HG03565 (cell line): ENCODE measurements at regions not wholly inside any gene's neighbourhood (a gene's known extent, or its start where the extent isn't known, plus 50 kb on each side); places are given as distances from the start of the nearest gene placed in this dataset.
A peak's percentile ranks its signal among the peaks of the same experiment; 100 is the strongest.
"Not testable (repeated sequence)": the region's sequence is repeated elsewhere in the genome, so short reads cannot be mapped to it uniquely, and the experiment has no call there.

Experiments used
- ATAC-seq: cut with Tn5 transposase; IDR thresholded peaks from one replicate; pipeline ENCODE4 v1.9.1; 2021; ENCODE audit warnings: mild to moderate bottlenecking, moderate library complexity; ENCODE audit not compliant: unreplicated experiment

DNA sequence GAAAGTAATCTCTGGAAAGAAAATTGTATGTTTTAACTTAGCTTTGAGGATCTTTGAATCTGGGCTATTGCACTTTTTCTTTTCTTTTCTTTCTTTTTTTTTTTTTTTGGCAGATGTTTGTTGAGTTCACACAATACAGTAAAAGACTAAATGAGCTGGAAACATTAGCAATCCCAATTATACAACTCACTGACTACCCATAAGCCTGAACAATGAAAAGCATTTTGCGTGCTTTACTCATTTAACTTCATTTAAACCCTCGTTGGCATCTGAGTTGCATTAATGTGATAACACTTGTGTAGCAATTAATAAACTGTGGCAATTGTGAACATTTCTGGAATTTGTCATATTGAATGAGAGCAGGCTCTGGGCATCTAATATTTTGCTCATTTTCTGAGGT lies 269.4 kb upstream of the RBMS3 start:
- no peak for ATAC-seq

- no peak for ATAC-seq
Measured at GRCh38 chr3:29011966-29012365, 268.9 kb upstream of the RBMS3 start.

DNA sequence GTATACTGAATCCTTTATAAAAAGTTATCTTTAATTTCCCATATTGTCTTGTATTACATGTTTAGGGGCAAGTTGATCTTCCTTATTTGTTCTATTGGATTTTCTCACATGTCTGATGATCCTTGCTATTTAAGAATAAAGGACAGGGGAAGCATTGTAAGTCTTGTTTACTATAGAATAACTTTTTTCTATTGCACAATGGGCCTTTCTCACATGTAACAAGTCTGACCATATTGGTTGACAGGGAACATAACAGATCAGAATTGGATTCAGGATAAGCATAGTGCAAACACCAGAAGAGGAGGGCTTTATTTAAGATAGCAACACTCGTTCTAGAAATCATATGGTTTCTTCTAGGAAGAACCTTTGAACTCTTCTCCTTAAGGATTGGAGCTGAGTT lies 257.9 kb upstream of the RBMS3 start:
- ATAC-seq, result no peak

DNA sequence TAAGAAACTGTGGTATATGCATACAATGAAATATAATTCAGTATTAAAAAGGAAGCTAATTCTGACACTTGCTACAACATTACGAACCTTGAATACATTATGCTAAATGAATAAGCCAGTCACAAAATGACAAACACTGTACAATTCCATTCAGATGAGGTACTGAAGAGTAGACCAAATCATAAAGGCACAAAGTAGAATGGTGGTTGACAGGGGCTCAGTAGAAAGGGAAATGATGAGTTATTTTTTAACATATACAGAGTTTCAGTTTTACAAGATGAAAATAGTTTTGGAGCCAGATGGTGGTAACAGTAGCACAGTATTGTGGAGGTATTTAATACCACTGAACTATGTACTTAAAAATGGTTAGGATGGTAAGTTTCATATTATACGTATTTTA lies 254.6 kb upstream of the RBMS3 start:
- peak; percentile 97 for ATAC-seq

DNA sequence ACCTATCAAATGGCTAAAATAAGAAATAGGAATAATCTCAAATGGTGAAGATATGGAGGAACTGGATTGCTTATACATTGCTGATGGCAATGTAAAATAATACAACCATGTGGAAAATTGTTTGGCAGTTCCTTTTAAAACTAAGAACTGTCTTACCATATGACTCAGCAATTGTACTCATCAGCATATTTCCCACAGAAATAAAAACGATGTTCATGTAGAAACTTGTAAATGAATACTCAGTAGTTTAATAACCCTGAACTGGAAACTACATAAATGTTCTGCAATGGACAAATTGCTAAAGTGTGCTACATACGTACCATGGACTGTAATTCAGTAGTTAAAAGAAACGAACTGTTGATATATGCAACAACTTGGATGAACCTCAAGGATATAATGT lies 253.9 kb upstream of the RBMS3 start:
- peak; percentile 29 for ATAC-seq

GRCh38 chr3:29031175-29031574 lies 249.7 kb upstream of the RBMS3 start:
- not testable (repeated sequence) for ATAC-seq

- ATAC-seq, result no peak
Measured at GRCh38 chr3:29033511-29033910, 247.4 kb upstream of the RBMS3 start.

GRCh38 chr3:29050155-29050554 lies 230.7 kb upstream of the RBMS3 start:
- ATAC-seq, result no peak

GRCh38 chr3:29057326-29057725 lies 223.5 kb upstream of the RBMS3 start:
- no peak for ATAC-seq

DNA sequence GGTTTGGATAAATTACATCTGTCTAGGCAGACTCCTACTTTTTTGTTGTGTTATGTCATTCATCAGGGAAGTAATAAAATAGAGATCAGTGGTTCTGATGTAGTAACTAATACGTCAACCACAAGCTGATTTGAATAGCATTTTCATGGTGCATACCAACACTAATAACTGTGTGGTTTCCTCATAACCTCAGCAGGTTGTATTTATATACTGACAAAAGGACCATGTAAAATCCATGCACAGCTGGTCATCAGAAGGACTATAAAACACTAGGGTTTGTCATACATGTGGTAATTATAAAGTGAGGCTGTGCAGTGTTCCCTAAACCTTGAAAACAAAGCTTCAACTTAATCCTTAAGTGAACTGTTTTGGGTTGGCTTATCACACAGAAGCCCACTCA lies 216.8 kb upstream of the RBMS3 start:
- no peak for ATAC-seq

GRCh38 chr3:29065211-29065785 lies 215.6 kb upstream of the RBMS3 start:
- no peak for ATAC-seq

- no peak for ATAC-seq
Measured at GRCh38 chr3:29067007-29067406, 213.9 kb upstream of the RBMS3 start.

DNA sequence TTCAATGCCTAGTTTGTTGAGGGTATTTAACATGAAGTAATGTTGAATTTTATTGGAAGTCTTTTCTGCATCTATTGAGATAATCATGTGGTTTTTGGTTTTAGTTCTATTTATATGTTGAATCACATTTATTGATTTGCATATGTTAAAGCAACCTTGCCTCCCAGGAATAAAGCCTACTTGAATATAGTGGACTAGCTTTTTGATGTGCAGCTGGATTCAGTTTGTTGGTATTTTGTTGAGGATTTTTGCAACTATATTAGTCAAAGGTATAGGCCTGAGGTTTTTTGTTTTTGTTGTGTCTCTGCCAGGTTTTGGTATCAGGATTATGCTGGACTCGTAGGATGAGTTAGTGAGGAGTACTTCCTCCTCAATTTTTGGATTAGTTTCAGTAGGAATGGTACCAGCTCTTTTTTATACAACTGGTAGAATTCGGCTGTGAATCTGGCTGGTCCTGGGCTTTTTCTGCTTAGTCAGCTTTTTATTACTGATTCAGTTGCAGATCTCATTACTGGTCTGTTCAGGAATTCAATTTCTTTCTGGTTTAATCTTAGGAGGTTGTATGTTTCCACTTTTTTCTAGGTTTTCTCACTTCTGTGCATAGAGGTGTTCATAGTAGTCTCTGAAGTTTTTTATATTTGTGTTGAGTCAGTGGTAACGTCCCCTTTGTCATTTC lies 209.8 kb upstream of the RBMS3 start:
- ATAC-seq, result no peak

GRCh38 chr3:29072611-29073010 lies 208.3 kb upstream of the RBMS3 start:
- no peak for ATAC-seq

DNA sequence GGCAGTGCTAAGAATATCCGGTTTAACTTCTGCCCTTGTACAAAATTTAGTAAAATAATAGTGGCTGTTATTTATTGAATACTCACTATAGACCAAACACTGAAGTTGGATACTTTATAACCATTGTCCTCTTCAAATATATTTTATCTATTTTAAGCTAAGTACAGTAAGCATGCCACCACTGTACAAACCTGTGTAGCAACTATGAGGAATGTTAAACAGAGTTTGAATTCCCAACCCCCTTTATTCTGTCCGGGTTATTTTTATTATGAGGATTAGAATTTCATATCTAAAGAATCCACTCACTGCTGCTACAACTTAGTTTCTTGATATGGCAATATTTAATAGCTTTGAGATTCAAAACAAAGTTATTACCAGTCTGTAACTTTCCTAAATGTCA lies 203.5 kb upstream of the RBMS3 start:
- ATAC-seq, result no peak

DNA sequence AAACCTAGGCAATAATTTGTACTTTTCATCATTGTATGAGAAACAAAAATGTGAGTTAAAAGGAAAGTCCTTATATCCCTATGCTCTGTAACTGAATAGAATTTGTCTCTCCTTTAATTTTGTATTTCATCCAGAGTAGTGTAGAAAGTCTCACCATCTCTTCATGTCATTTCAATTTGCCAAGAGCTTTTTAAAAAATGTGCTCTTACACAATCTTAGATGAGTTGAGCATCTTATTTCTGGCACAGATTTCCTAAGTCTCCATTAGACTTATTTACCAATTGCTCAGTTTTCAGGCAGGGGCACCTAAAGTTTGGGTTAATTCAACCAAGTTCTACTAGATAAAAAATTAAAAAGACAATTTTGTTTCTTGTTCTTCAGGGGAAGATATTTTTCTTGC lies 201.5 kb upstream of the RBMS3 start:
- ATAC-seq, result no peak

GRCh38 chr3:29080967-29081366 lies 199.9 kb upstream of the RBMS3 start:
- no peak for ATAC-seq

- no peak for ATAC-seq
Measured at GRCh38 chr3:29083081-29083480, 197.8 kb upstream of the RBMS3 start.

DNA sequence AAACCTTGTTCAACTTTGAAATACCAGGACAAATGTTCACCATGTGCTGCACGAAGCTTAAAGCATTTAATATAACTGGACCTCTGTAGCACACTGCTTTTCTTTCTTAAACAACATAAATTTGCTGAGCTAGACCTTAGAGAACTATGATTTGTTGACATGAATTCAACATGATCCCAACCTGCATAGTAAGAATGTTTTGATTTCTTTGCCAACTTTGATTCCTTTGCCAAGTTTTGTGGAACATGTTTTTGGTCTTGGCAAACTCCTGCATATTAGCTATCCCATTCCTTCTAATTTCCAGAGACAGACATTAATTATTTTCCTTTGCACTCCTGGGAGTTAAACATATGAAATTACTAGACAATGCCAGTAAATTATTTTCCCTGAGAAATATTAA lies 197.2 kb upstream of the RBMS3 start:
- ATAC-seq, result no peak

GRCh38 chr3:29088579-29088978 lies 192.3 kb upstream of the RBMS3 start:
- no peak for ATAC-seq

DNA sequence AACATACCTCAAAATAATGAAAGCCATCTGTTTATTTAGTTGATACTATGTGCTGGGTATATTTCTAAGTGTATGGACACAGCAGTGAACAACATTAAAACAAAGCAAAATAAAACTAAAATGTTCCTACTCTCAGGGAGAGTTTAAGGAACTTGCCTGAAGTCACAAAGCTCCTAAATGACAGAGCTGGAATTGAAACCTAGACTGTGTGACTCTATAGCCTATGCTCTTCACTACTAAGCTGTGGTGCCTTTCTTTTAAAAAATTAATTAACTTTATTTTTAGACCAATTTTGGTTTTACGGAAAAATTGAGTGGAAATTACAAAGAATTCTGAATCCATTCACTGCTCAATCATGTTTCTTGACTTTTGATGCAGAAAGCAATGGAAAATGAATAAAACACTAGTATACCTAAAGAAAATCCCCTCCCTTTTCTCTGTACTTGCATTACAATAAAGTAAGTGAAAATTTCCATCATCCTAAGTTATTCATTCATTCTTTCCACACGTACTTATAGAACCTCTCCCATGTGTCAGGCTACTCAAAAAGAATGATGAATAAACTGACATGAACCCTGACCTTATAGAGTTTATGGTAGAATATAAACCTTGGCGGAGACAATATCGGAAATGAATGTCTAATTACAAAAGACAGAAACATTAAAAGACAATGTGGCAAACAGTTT lies 189.8 kb upstream of the RBMS3 start:
- no peak for ATAC-seq

DNA sequence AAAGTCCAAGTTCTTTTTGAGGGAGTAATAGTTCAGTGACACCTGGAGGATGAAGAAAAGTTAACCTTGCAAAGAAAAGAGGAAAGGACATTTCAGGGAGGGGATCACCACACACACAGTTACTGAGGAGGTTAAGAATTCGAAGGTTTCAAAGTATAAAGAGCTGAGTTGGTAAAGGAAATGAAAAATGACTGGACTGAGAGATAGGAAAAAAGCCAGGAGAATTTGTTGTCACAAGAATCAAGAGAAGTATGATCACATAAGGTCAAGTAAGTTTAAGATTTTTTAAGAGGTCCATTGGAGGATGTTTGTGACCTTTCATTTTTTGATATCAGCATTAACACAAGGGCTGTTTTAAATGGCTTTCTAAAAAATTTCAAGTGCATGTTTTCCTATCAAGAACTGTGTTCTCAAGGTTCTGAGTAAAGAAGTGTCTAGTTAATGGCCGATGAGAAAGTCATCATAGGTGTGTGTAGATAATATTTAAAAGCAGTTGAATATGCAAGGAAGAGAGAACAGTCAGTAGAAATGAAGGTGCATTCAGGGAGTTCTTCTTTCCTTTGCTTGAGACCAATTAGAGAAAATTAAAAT lies 189.2 kb upstream of the RBMS3 start:
- no peak for ATAC-seq
